ENCODE measurements at regions not wholly inside any gene's neighbourhood (a gene's known extent, or its start where the extent isn't known, plus 50 kb on each side); places are given as distances from the start of the nearest gene placed in this dataset.

- no peaks in the 10 kb centered on the region for H3K79me1 ChIP-seq (ENCODE audit: low read depth in 1 of 2, low read length in 2 of 2)
- no TSS peak for BruUV-seq (replicated peaks)
- H3K9me1 ChIP-seq (ENCODE audit: insufficient read depth, low read length) = no peaks in the 10 kb centered on the region
- no peak overlapping the region for H3K27ac ChIP-seq (ENCODE audit: insufficient read depth, low read length)
- no peak overlapping the region for H3K4ac ChIP-seq (ENCODE audit: low read depth, low read length)
- H3K56ac ChIP-seq (ENCODE audit: extremely low read depth, insufficient read depth, low read length) = no peak overlapping the region
- dilution Hi-C loops (cut with HindIII; ENCODE audit: low sequenced_read_pairs, unreplicated experiment) = no loop called here
- no peak overlapping the region for H4K8ac ChIP-seq (ENCODE audit: low read depth in 2 of 2, low read length in 2 of 2)
- no peaks in the 10 kb centered on the region for H3K36me3 ChIP-seq (ENCODE audit: control insufficient read depth, insufficient read depth, low read length)
- H4K91ac ChIP-seq (ENCODE audit: insufficient read depth, low read depth, low read length) = no peak overlapping the region
- no CpG with 5 or more reads among the region's 2 CpGs for WGBS, 2 experiments (ENCODE audit: extremely low coverage in 2 of 2, insufficient read length in 1 of 2)
- H3K9ac ChIP-seq (ENCODE audit: low read depth, low read length) = no peak overlapping the region
- no peak overlapping the region for H3K4me3 ChIP-seq (ENCODE audit: insufficient read depth, low read depth, low read length)
- no peak for ATAC-seq (ENCODE audit: low read depth)
- H2BK120ac ChIP-seq (ENCODE audit: low read depth, low read length) = no peak overlapping the region
- H3K9me3 ChIP-seq (ENCODE audit: control insufficient read depth, insufficient read depth, low read length) = peaks cover 11% of the 10 kb centered on the region; the same call in 1 of the 2 replicates
- H2BK15ac ChIP-seq (ENCODE audit: low read depth, low read length) = no peak overlapping the region
- in situ Hi-C loops (cut with MboI; ENCODE audit: low sequenced_read_pairs) = no loop called here
- no peak overlapping the region for H2AK9ac ChIP-seq (replicated peaks; ENCODE audit: low read depth, low read length, poor library complexity)
- no peaks in the 10 kb centered on the region for H3K4me1 ChIP-seq (ENCODE audit: control insufficient read depth, insufficient read depth, low read length)
- POLR2A ChIA-PET (ENCODE audit: unreplicated experiment) = no interaction called here
- no peaks in the 10 kb centered on the region for H4K20me1 ChIP-seq (ENCODE audit: insufficient read depth, low read length)
- CTCF ChIA-PET = interaction anchor here (0.6 kb wide), 1 partner anchor 123 kb away, joined by 3 read pairs; no protein-coding TSS in a partner anchor
- no peak overlapping the region for H3K4me2 ChIP-seq (ENCODE audit: low read depth, low read length)
- H2BK20ac ChIP-seq (ENCODE audit: low read depth, low read length) = no peak overlapping the region
- no peak overlapping the region for H3K23ac ChIP-seq (ENCODE audit: low read depth, low read length)
- no peak overlapping the region for H3K18ac ChIP-seq (ENCODE audit: low read depth, low read length)
- H2BK5ac ChIP-seq (ENCODE audit: low read depth, low read length, poor library complexity, severe bottlenecking) = no peak overlapping the region
- H3K14ac ChIP-seq (replicated peaks; ENCODE audit: low read depth, low read length) = no peak overlapping the region
- no peak overlapping the region for H2AFZ ChIP-seq (replicated peaks; ENCODE audit: low read length, poor library complexity)
- no peak overlapping the region for H4K5ac ChIP-seq (ENCODE audit: low read depth, low read length)
- DNase-seq = no peak
- intact Hi-C loops (cut with micrococcal nuclease) = no loop called here
- TF ChIP-seq MXI1 (IDR thresholded peaks at IDR 0.05; ENCODE audit: borderline replicate concordance, low read depth, low read length) (no peak), ELK1 (IDR thresholded peaks at IDR 0.05; ENCODE audit: borderline replicate concordance, low read depth, low read length) (no peak), FOS (IDR thresholded peaks at IDR 0.05; ENCODE audit: low read depth, low read length) (no peak), NFE2L2 (IDR thresholded peaks at IDR 0.05; ENCODE audit: low read depth, low read length) (no peak), MAFK (IDR thresholded peaks at IDR 0.05; ENCODE audit: low read depth, low read length) (no peak), POLR2A (IDR thresholded peaks at IDR 0.05; ENCODE audit: low read depth, low read length) (no peak), RFX5 (IDR thresholded peaks at IDR 0.05; ENCODE audit: low read depth, low read length) (no peak), CHD1 (IDR thresholded peaks at IDR 0.05; ENCODE audit: low read depth, low read length) (no peak), MAZ (IDR thresholded peaks at IDR 0.05; ENCODE audit: borderline replicate concordance, low read depth, low read length) (no peak), CEBPB (IDR thresholded peaks at IDR 0.05; ENCODE audit: low read depth, low read length) (no peak), RCOR1 (IDR thresholded peaks at IDR 0.05; ENCODE audit: insufficient replicate concordance, low read length) (no peak), BHLHE40 (IDR thresholded peaks at IDR 0.05; ENCODE audit: low read depth, low read length) (no peak), SMC3 (IDR thresholded peaks at IDR 0.05; ENCODE audit: low read depth, low read length) (no peak), CTCF (conservative IDR thresholded peaks at IDR 0.05; ENCODE audit: low read depth, low read length) (no peak)
- no peaks in the 10 kb centered on the region for H3K27me3 ChIP-seq (ENCODE audit: control insufficient read depth, insufficient read depth, low read length)
- H2AK5ac ChIP-seq (ENCODE audit: low read depth, low read length) = no peak overlapping the region
Measured at GRCh38 chr2:156009293-156009692, 323.2 kb downstream of the NR4A2 start.

Measured in IMR-90 (cell line).